HepG2 (cell line): ENCODE measurements at regions not wholly inside any gene's neighbourhood (a gene's known extent, or its start where the extent isn't known, plus 50 kb on each side); places are given as distances from the start of the nearest gene placed in this dataset.
A peak's percentile ranks its signal among the peaks of the same experiment; 100 is the strongest.

ENCODE experiments used
- ATF7-NPFF ChIP-seq: sonication (generic); formaldehyde crosslinking; IDR thresholded peaks from 2 replicates; pipeline ENCODE4 v1.8.1; 2023; ENCODE audit warnings: mild to moderate bottlenecking, low read depth, missing genetic modification reagents, moderate library complexity
- ATRX ChIP-seq: sonication (generic); formaldehyde crosslinking; IDR thresholded peaks from 2 replicates; pipeline ENCODE4 v1.4.0; 2020; ENCODE audit warnings: missing genetic modification reagents, borderline replicate concordance
- DMAP1 ChIP-seq: IDR thresholded peaks from 2 replicates; pipeline ENCODE4 v1.6.1; 2016
- ELF1 ChIP-seq: sonication (generic); formaldehyde crosslinking; IDR thresholded peaks from 2 replicates; pipeline ENCODE4 v1.4.0; 2020; ENCODE audit warnings: missing genetic modification reagents
- FOXA3 ChIP-seq: IDR thresholded peaks from 2 replicates; pipeline ENCODE4 v1.6.1; 2016; ENCODE audit warnings: missing genetic modification reagents, missing compliant biosample characterization
- FOXK1 ChIP-seq: sonication (generic); formaldehyde crosslinking; IDR thresholded peaks from 2 replicates; pipeline ENCODE4 v1.4.0; 2020; ENCODE audit warnings: low read depth, missing genetic modification reagents, borderline replicate concordance
- GABPA ChIP-seq, 2 experiments: IDR thresholded peaks; 2 replicates each; pipeline ENCODE4 v1.6.1; 2011 to 2016; ENCODE audit warnings: low read depth in 2 of 2, low read length in 1 of 2, missing biosample characterization in 1 of 2, missing genetic modification characterization in 1 of 2
- GATAD2A ChIP-seq: IDR thresholded peaks from 2 replicates; pipeline ENCODE4 v1.6.1; 2016
- KAT8 ChIP-seq: IDR thresholded peaks from 2 replicates; pipeline ENCODE4 v1.6.1; 2016; ENCODE audit warnings: missing genetic modification reagents, missing compliant biosample characterization
- KDM3A ChIP-seq: IDR thresholded peaks from 2 replicates; pipeline ENCODE4 v1.6.1; 2018; ENCODE audit warnings: low read depth, missing compliant biosample characterization
- MXI1 ChIP-seq: IDR thresholded peaks from 3 replicates; pipeline ENCODE4 v1.6.1; 2012; ENCODE audit warnings: low read depth, low read length, inconsistent platforms, borderline replicate concordance
- PHF5A ChIP-seq: IDR thresholded peaks from one replicate; pipeline ENCODE4 v1.6.1; 2018; ENCODE audit warnings: low read depth, missing genetic modification reagents; ENCODE audit not compliant: unreplicated experiment
- PRMT3 ChIP-seq: sonication (generic); formaldehyde crosslinking; IDR thresholded peaks from 2 replicates; pipeline ENCODE4 v1.8.1; 2022; ENCODE audit warnings: low read depth, mild to moderate bottlenecking, moderate library complexity, missing genetic modification reagents, borderline replicate concordance
- UBTF ChIP-seq: sonication (generic); formaldehyde crosslinking; IDR thresholded peaks from 2 replicates; pipeline ENCODE4 v1.4.0; 2020; ENCODE audit warnings: mild to moderate bottlenecking, missing genetic modification reagents
- ZFP36L2 ChIP-seq: sonication (generic); formaldehyde crosslinking; IDR thresholded peaks from 2 replicates; pipeline ENCODE4 v1.4.0; 2020; ENCODE audit warnings: missing genetic modification reagents
- ZNF597 ChIP-seq: sonication (generic); formaldehyde crosslinking; IDR thresholded peaks from 2 replicates; pipeline ENCODE4 v1.5.0; 2020; ENCODE audit warnings: missing genetic modification reagents
- ZSCAN12 ChIP-seq: sonication (generic); formaldehyde crosslinking; IDR thresholded peaks from 2 replicates; pipeline ENCODE4 v1.9.0; 2021; ENCODE audit warnings: mild to moderate bottlenecking, missing genetic modification reagents
- ZUFSP ChIP-seq: sonication (generic); formaldehyde crosslinking; IDR thresholded peaks from 2 replicates; pipeline ENCODE4 v1.9.0; 2021; ENCODE audit warnings: missing genetic modification reagents, mild to moderate bottlenecking, borderline replicate concordance

GRCh38 chr6:168895102-168895812 is 358.4 kb downstream of the THBS2 start (continued):
- TF ChIP-seq ZUFSP, result no peak
- peak; percentile 65 for TF ChIP-seq GABPA (IDR thresholded peaks at IDR 0.05; ENCODE audit: low read depth, low read length)
- TF ChIP-seq GABPA (CRISPR knock-in tag; IDR thresholded peaks at IDR 0.05; ENCODE audit: low read depth), result peak; percentile 92
- peak; percentile 42; the same call in 1 of the 2 replicates for TF ChIP-seq FOXA3 (CRISPR knock-in tag)
- no peak for TF ChIP-seq ZFP36L2
- TF ChIP-seq ATRX, result no peak
- TF ChIP-seq DMAP1, result no peak
- TF ChIP-seq FOXK1 (CRISPR knock-in tag), result 0 out of 2 replicates have a peak, but pooled peaks have one; percentile 17
- TF ChIP-seq KDM3A (CRISPR knock-in tag), result no peak
- TF ChIP-seq ZSCAN12 (CRISPR knock-in tag), result 0 out of 2 replicates have a peak, but pooled peaks have one; percentile 26
- no peak for TF ChIP-seq PRMT3
- TF ChIP-seq UBTF (CRISPR knock-in tag), result no peak
- TF ChIP-seq GATAD2A, result peak; percentile 20; the same call in 1 of the 2 replicates
- TF ChIP-seq MXI1, result 0 out of 3 replicates have a peak, but pooled peaks have one; percentile 5
- TF ChIP-seq KAT8 (CRISPR knock-in tag), result 0 out of 2 replicates have a peak, but pooled peaks have one; percentile 30
- peak; percentile 65 for TF ChIP-seq ELF1 (CRISPR knock-in tag)
- TF ChIP-seq ATF7-NPFF, result 0 out of 2 replicates have a peak, but pooled peaks have one; percentile 27
- peak; percentile 30 for TF ChIP-seq PHF5A (CRISPR knock-in tag)
- TF ChIP-seq ZNF597 (CRISPR knock-in tag), result no peak
